ENCODE measurements at regions not wholly inside any gene's neighbourhood (a gene's known extent, or its start where the extent isn't known, plus 50 kb on each side); places are given as distances from the start of the nearest gene placed in this dataset.
"Not testable (repeated sequence)": the region's sequence is repeated elsewhere in the genome, so short reads cannot be mapped to it uniquely, and the experiment has no call there.

DNA sequence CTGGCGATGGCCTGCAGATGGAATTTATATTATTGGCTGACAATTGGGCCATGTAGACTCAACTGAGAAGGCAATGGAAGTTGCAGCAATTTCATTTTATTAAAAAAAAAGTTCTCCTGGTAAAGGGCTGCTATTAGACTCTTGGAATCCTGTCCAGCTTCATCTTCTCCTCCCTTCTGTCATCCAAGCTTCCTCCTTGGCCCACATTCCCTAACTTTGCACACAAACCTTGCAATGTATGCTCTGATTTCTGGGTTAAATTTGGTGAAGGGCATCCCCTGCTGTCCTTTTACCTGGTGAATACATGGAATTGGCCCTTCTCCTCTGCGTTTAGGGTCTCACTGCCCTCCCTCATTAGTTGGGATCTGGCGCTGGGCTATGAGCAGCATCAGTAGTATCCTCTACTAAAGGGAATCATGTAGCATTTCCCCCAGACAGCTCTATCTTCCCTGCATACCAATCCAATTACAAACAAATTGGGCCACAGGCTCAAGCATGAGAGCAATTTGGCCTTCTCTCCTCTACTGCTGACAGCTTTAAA is 336.9 kb downstream of the BMP4 start:
- Histone ChIP-seq H3K27ac (ENCODE audit: low read length in 2 of 2) (no peak overlapping the region), H3K9me3 (ENCODE audit: control extremely low read depth in 1 of 3, control insufficient read depth in 2 of 3, insufficient read depth in 1 of 3, low read length in 2 of 3) (no peaks in the 10 kb centered on the region), H3K27me3 (replicated peaks in 1 of 4; ENCODE audit: control extremely low read depth in 1 of 4, control insufficient read depth in 3 of 4, insufficient read depth in 4 of 4, low read length in 3 of 4) (no peaks in the 10 kb centered on the region), H3K9ac (ENCODE audit: low read length) (no peak overlapping the region), H3K36me3 (replicated peaks in 1 of 2; ENCODE audit: control extremely low read depth in 1 of 2, control insufficient read depth in 1 of 2, extremely low read depth in 1 of 2, insufficient read depth in 2 of 2, low read length in 1 of 2) (no peaks in the 10 kb centered on the region), H3K4me1 (ENCODE audit: control insufficient read depth in 2 of 2, insufficient read depth in 2 of 2, low read length in 2 of 2) (no peaks in the 10 kb centered on the region), H3K4me2 (replicated peaks; ENCODE audit: low read depth, low read length, poor library complexity, severe bottlenecking) (no peak overlapping the region), H3K4me3 (ENCODE audit: control extremely low read depth in 1 of 5, extremely low read depth in 1 of 5, insufficient read depth in 1 of 5, low read depth in 2 of 5, low read length in 4 of 5) (no peak overlapping the region), H3K79me2 (ENCODE audit: control insufficient read depth, insufficient read depth, low read length) (no peaks in the 10 kb centered on the region), H2AFZ (ENCODE audit: insufficient read depth, low read depth, low read length, poor library complexity, severe bottlenecking) (no peak overlapping the region), H4K20me1 (ENCODE audit: control insufficient read depth, insufficient read depth, low read length, poor library complexity, severe bottlenecking) (no peaks in the 10 kb centered on the region)
- Mint-ChIP-seq H3K27me3 (peaks cover 4% of the 10 kb centered on the region), H3K4me1 (peaks cover 13% of the 10 kb centered on the region), H3K4me3 (no peak overlapping the region), H3K9me3 (ENCODE audit: insufficient read depth) (no peaks in the 10 kb centered on the region), H3K27ac (no peak overlapping the region)
- CTCF ChIA-PET = interaction anchor here (1.0 kb wide), 1 partner anchor 82 kb away, joined by 3 read pairs; no protein-coding TSS in a partner anchor
- ATAC-seq (ENCODE audit: low read depth) (no peak), DNase-seq (no peak)
- TF ChIP-seq, protein P1, sequence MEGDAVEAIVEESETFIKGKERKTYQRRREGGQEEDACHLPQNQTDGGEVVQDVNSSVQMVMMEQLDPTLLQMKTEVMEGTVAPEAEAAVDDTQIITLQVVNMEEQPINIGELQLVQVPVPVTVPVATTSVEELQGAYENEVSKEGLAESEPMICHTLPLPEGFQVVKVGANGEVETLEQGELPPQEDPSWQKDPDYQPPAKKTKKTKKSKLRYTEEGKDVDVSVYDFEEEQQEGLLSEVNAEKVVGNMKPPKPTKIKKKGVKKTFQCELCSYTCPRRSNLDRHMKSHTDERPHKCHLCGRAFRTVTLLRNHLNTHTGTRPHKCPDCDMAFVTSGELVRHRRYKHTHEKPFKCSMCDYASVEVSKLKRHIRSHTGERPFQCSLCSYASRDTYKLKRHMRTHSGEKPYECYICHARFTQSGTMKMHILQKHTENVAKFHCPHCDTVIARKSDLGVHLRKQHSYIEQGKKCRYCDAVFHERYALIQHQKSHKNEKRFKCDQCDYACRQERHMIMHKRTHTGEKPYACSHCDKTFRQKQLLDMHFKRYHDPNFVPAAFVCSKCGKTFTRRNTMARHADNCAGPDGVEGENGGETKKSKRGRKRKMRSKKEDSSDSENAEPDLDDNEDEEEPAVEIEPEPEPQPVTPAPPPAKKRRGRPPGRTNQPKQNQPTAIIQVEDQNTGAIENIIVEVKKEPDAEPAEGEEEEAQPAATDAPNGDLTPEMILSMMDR (IDR thresholded peaks at IDR 0.05) = no peak
- TF ChIP-seq EZH2 (IDR thresholded peaks at IDR 0.05; ENCODE audit: borderline replicate concordance, insufficient read depth, low read depth, low read length, poor library complexity, severe bottlenecking) = no peak
- intact Hi-C loops (cut with micrococcal nuclease) = no loop called here
- POLR2A ChIA-PET = no interaction called here
- WGBS (ENCODE audit: insufficient coverage) = 100% methylated on average over 2 of the region's 3 CpGs

DNA sequence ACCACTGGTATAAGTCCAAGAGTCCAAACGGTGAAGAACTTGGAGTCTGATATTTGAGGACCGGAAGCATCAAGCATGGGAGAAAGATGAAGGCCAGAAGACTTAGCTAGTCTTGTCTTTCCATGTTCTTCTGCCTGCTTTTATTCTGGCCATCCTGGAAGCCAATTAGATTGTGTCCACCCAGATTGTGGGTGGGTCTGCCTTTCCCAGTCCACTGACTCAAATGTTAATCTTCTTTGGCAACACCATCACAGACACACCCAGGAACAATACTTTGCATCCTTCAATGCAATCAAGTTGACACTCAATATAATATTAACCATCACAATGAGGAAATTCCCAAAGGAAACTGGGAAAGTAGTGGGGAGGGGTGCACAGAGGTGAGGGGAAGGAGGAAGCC is 340.1 kb downstream of the BMP4 start:
- 100% methylated on average over 2 of the region's 2 CpGs for WGBS (ENCODE audit: insufficient coverage)
- H3K27me3 ChIP-seq (replicated peaks in 1 of 4; ENCODE audit: control extremely low read depth in 1 of 4, control insufficient read depth in 3 of 4, insufficient read depth in 4 of 4, low read length in 3 of 4) = not testable (repeated sequence)

More for the DNA sequence above, 340.1 kb downstream of the BMP4 start:
- H3K4me1 Mint-ChIP-seq = peaks cover 37% of the 10 kb centered on the region
- POLR2A ChIA-PET; H3K27ac ChIP-seq (ENCODE audit: low read length in 2 of 2); H4K20me1 ChIP-seq (ENCODE audit: control insufficient read depth, insufficient read depth, low read length, poor library complexity, severe bottlenecking); H3K9me3 Mint-ChIP-seq (ENCODE audit: insufficient read depth); H3K27ac Mint-ChIP-seq; H3K9me3 ChIP-seq (ENCODE audit: control extremely low read depth in 1 of 3, control insufficient read depth in 2 of 3, insufficient read depth in 1 of 3, low read length in 2 of 3); CTCF ChIA-PET; intact Hi-C loops (cut with micrococcal nuclease); H3K9ac ChIP-seq (ENCODE audit: low read length); H3K79me2 ChIP-seq (ENCODE audit: control insufficient read depth, insufficient read depth, low read length); ATAC-seq (ENCODE audit: low read depth); H3K36me3 ChIP-seq (replicated peaks in 1 of 2; ENCODE audit: control extremely low read depth in 1 of 2, control insufficient read depth in 1 of 2, extremely low read depth in 1 of 2, insufficient read depth in 2 of 2, low read length in 1 of 2); H2AFZ ChIP-seq (ENCODE audit: insufficient read depth, low read depth, low read length, poor library complexity, severe bottlenecking); H3K4me2 ChIP-seq (replicated peaks; ENCODE audit: low read depth, low read length, poor library complexity, severe bottlenecking); H3K4me3 Mint-ChIP-seq; H3K4me3 ChIP-seq (ENCODE audit: control extremely low read depth in 1 of 5, extremely low read depth in 1 of 5, insufficient read depth in 1 of 5, low read depth in 2 of 5, low read length in 4 of 5); H3K27me3 Mint-ChIP-seq; DNase-seq: not testable (repeated sequence)
- peaks cover 14 to 18% of the 10 kb centered on the region in 2 donors for H3K4me1 ChIP-seq (ENCODE audit: control insufficient read depth in 2 of 2, insufficient read depth in 2 of 2, low read length in 2 of 2)

All from B cell (primary cell).